Trophoblast cell (in vitro differentiated cells and primary cell): ENCODE measurements at regions not wholly inside any gene's neighbourhood (a gene's known extent, or its start where the extent isn't known, plus 50 kb on each side); places are given as distances from the start of the nearest gene placed in this dataset.

Experiments
- DNase-seq, 2 donors: peaks; one replicate each; pipeline ENCODE4 v3.0.0-alpha.2; 2016
- H2AFZ ChIP-seq: 2 replicates; pipeline ENCODE4 v1.6.1; 2013; ENCODE audit warnings: low read length, moderate library complexity, mild to moderate bottlenecking; ENCODE audit not compliant: insufficient read depth, poor library complexity
- H2AK5ac ChIP-seq: 2 replicates; pipeline ENCODE4 v1.6.1; 2013; ENCODE audit warnings: mild to moderate bottlenecking, low read length
- H2BK120ac ChIP-seq: 2 replicates; pipeline ENCODE4 v1.6.1; 2013; ENCODE audit warnings: low read length, mild to moderate bottlenecking, moderate library complexity; ENCODE audit not compliant: insufficient read depth, poor library complexity
- H2BK12ac ChIP-seq: 2 replicates; pipeline ENCODE4 v1.6.1; 2013; ENCODE audit warnings: mild to moderate bottlenecking, low read length, moderate library complexity
- H2BK5ac ChIP-seq: 2 replicates; pipeline ENCODE4 v1.6.1; 2013; ENCODE audit warnings: low read length, low read depth, moderate library complexity, mild to moderate bottlenecking; ENCODE audit not compliant: poor library complexity
- H3K14ac ChIP-seq: 2 replicates; pipeline ENCODE4 v1.6.1; 2013; ENCODE audit warnings: mild to moderate bottlenecking, low read length
- H3K18ac ChIP-seq: 2 replicates; pipeline ENCODE4 v1.6.1; 2013; ENCODE audit warnings: mild to moderate bottlenecking, low read length
- H3K23ac ChIP-seq: 2 replicates; pipeline ENCODE4 v1.6.1; 2013; ENCODE audit warnings: low read length
- H3K27ac ChIP-seq: 2 replicates; pipeline ENCODE4 v1.5.1; 2013; ENCODE audit warnings: low read depth, mild to moderate bottlenecking, inconsistent platforms, low read length, moderate library complexity
- H3K27me3 ChIP-seq: 2 replicates; pipeline ENCODE4 v1.6.1; 2013; ENCODE audit warnings: inconsistent platforms, mild to moderate bottlenecking, low read length, moderate library complexity; ENCODE audit not compliant: insufficient read depth
- H3K36me3 ChIP-seq, 2 experiments: 1 replicate in 1 of 2; 2 replicates in 1 of 2; pipeline ENCODE4 v1.6.1; 2013; ENCODE audit warnings: low read length in 2 of 2, mild to moderate bottlenecking in 2 of 2, moderate library complexity in 1 of 2; ENCODE audit not compliant: insufficient read depth in 2 of 2, control insufficient read depth in 1 of 2
- H3K4ac ChIP-seq: 2 replicates; pipeline ENCODE4 v1.6.1; 2013; ENCODE audit warnings: low read depth, mild to moderate bottlenecking, low read length, moderate library complexity
- H3K4me1 ChIP-seq, 2 experiments: 1 replicate in 1 of 2; 2 replicates in 1 of 2; pipeline ENCODE4 v1.6.1; 2013; ENCODE audit warnings: low read length in 2 of 2, mild to moderate bottlenecking in 2 of 2, moderate library complexity in 1 of 2; ENCODE audit not compliant: insufficient read depth in 2 of 2, control insufficient read depth in 1 of 2
- H3K4me2 ChIP-seq: 2 replicates; pipeline ENCODE4 v1.6.1; 2013; ENCODE audit warnings: inconsistent platforms, mild to moderate bottlenecking, low read length, moderate library complexity
- H3K4me3 ChIP-seq: 2 replicates; pipeline ENCODE4 v1.5.1; 2013; ENCODE audit warnings: mild to moderate bottlenecking, low read depth, low read length, inconsistent platforms
- H3K79me1 ChIP-seq: one replicate; pipeline ENCODE4 v1.6.1; 2013; ENCODE audit warnings: low read length
- H3K79me2 ChIP-seq: 2 replicates; pipeline ENCODE4 v1.6.1; 2013; ENCODE audit warnings: low read length, mild to moderate bottlenecking; ENCODE audit not compliant: control insufficient read depth, insufficient read depth, poor library complexity
- H3K9ac ChIP-seq: 2 replicates; pipeline ENCODE4 v1.6.1; 2013; ENCODE audit warnings: mild to moderate bottlenecking, low read length
- H3K9me3 ChIP-seq: 2 replicates; pipeline ENCODE4 v1.6.1; 2013; ENCODE audit warnings: low read depth, mild to moderate bottlenecking, control low read depth, inconsistent platforms, low read length; ENCODE audit not compliant: insufficient read depth
- H4K12ac ChIP-seq: 2 replicates; pipeline ENCODE4 v1.6.1; 2013; ENCODE audit warnings: low read depth, mild to moderate bottlenecking, low read length, moderate library complexity
- H4K8ac ChIP-seq: 2 replicates; pipeline ENCODE4 v1.6.1; 2013; ENCODE audit warnings: low read depth, mild to moderate bottlenecking, low read length, moderate library complexity
- H4K91ac ChIP-seq: one replicate; pipeline ENCODE4 v1.6.1; 2013; ENCODE audit warnings: low read depth, mild to moderate bottlenecking, low read length, moderate library complexity
- WGBS: extraction: QIAGEN DNeasy Blood & Tissue Kit; methylation state at CpG from one replicate; pipeline ENCODE4 v1.1.7; 2013; ENCODE audit warnings: missing lambda C conversion rate; ENCODE audit not compliant: insufficient read length, insufficient coverage; ENCODE audit errors: extremely low coverage; 5-methylcytosine and 5-hydroxymethylcytosine counted together

DNA sequence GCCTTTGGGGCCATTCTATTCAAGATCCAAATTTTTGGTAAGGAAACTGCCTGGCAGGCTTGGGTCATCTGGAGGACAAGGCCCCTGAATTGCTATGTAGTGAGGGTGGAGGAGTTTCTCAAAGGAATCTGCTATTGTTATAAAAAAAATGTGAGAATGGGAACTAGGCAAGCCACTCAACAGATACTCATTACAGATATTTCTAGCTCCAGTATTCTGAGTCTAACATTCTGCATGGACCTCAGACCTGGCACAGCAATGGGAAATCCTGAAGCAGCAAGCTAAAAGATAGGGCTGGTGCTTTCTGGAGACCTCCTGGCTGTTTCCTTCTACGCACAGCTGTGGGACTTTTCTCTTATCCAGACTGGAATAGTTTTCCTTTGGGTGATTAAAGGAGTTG is 430.7 kb upstream of the RBMS3 start:
- Histone ChIP-seq H3K27me3 (no peaks in the 10 kb centered on the region), H3K4me1 (peaks cover 0 to 3% of the 10 kb centered on the region in 2 experiments), H3K4ac (no peak overlapping the region), H3K79me2 (no peaks in the 10 kb centered on the region), H3K79me1 (no peaks in the 10 kb centered on the region), H4K91ac (no peak overlapping the region), H3K23ac (no peak overlapping the region), H3K27ac (no peak overlapping the region), H3K9me3 (no peaks in the 10 kb centered on the region), H2AFZ (no peak overlapping the region), H2BK120ac (no peak overlapping the region), H3K4me2 (no peak overlapping the region), H4K8ac (no peak overlapping the region), H3K9ac (no peak overlapping the region), H3K4me3 (no peak overlapping the region), H2BK12ac (no peak overlapping the region), H3K36me3 (no peaks in the 10 kb centered on the region), H3K18ac (no peak overlapping the region), H2AK5ac (no peak overlapping the region), H2BK5ac (no peak overlapping the region), H4K12ac (no peak overlapping the region), H3K14ac (no peak overlapping the region)
- DNase-seq: peak; percentile 44 to 76
- no CpG with 5 or more reads among the region's 1 CpG for WGBS

DNA sequence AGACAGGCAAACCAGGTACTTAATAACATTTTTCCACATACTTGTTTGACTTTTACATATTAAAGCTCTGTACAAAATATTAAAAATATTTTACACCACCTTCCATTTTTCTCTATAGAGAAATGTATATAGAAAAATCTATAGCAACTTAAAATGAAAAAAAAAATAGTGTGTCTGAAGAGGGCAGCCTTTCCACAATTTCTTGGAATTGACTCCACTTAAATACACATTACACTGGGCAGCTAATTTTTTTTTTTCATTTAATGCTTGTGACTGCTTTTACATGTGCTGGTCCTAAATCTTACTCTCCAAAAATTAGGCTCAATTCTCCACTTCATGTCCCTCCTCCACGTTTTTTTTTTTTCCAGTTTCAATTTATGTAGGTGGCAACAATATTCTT is 427.0 kb upstream of the RBMS3 start:
- H3K14ac ChIP-seq: no peak overlapping the region
- no peaks in the 10 kb centered on the region for H3K9me3 ChIP-seq
- H2BK12ac ChIP-seq: no peak overlapping the region
- no peak overlapping the region for H3K9ac ChIP-seq
- no peaks in the 10 kb centered on the region for H3K79me1 ChIP-seq
- H3K36me3 ChIP-seq: no peaks in the 10 kb centered on the region
- no peak overlapping the region for H4K91ac ChIP-seq
- no peak overlapping the region for H2AK5ac ChIP-seq
- no peak overlapping the region for H4K12ac ChIP-seq
- no CpG with 5 or more reads among the region's 1 CpG for WGBS
- no peak overlapping the region for H3K27ac ChIP-seq
- H3K4me3 ChIP-seq: no peak overlapping the region
- no peaks in the 10 kb centered on the region for H3K79me2 ChIP-seq
- H2AFZ ChIP-seq: no peak overlapping the region
- H3K27me3 ChIP-seq: no peaks in the 10 kb centered on the region
- no peak overlapping the region for H3K4me2 ChIP-seq
- no peak overlapping the region for H3K23ac ChIP-seq
- no peak overlapping the region for H2BK5ac ChIP-seq
- peaks cover 0 to 3% of the 10 kb centered on the region in 2 experiments for H3K4me1 ChIP-seq
- no peak overlapping the region for H3K18ac ChIP-seq
- H3K4ac ChIP-seq: no peak overlapping the region
- H4K8ac ChIP-seq: no peak overlapping the region
- no peak for DNase-seq
- H2BK120ac ChIP-seq: no peak overlapping the region

DNA sequence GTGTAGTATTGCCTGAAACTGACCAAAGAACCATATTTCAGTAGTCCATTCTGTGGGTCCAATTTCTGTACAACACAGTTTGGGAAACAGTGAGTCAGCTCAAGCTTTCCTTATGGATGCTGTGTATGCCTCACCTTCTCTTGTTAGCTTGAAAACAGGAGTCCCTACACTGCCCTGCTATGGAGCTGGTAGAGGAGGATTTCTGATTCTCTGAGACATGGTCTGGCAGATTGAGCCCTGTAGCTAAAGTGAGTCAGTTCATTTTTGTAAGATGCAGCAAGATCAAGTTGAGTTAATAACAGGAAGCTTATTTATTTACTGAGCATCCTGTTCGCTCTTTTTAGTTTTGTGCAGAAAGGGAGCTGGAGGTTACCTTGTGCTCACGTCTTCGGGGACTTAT is 424.1 kb upstream of the RBMS3 start:
- Histone ChIP-seq H3K23ac (no peak overlapping the region), H3K79me2 (no peaks in the 10 kb centered on the region), H3K9ac (no peak overlapping the region), H3K18ac (no peak overlapping the region), H3K14ac (no peak overlapping the region), H3K27ac (no peak overlapping the region), H3K4me1 (no peaks in the 10 kb centered on the region), H2AK5ac (no peak overlapping the region), H3K4ac (no peak overlapping the region), H4K8ac (no peak overlapping the region), H3K79me1 (no peaks in the 10 kb centered on the region), H3K36me3 (no peaks in the 10 kb centered on the region), H4K91ac (no peak overlapping the region), H2AFZ (no peak overlapping the region), H2BK12ac (no peak overlapping the region), H3K27me3 (no peaks in the 10 kb centered on the region), H3K9me3 (peaks cover 2% of the 10 kb centered on the region), H3K4me2 (no peak overlapping the region), H2BK5ac (no peak overlapping the region), H3K4me3 (no peak overlapping the region), H2BK120ac (no peak overlapping the region), H4K12ac (no peak overlapping the region)
- DNase-seq: peak in 1 of 2 donors; percentile 29
- no CpG with 5 or more reads among the region's 3 CpGs for WGBS

DNA sequence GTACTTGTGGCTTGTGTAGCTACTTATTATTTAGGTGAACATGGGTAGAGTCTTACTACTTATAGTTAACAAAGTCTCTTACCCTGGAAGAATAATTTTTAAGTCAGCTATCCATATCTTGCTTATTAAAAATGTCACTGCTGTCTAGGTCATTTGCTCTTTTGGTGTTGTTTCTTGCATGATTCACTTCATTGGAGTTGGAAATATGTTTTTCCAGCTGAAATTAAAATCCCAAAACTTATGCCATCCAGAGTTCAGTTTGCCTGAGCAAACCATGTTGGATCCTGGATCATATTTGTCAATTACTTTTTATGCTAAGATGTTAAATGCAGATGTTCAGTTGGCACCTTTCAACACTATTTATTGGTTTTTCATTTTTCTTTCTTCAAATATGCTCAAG is 421.0 kb upstream of the RBMS3 start:
- Histone ChIP-seq H3K9me3 (peaks cover 2% of the 10 kb centered on the region), H3K9ac (no peak overlapping the region), H2AK5ac (no peak overlapping the region), H3K4me3 (no peak overlapping the region), H2BK12ac (no peak overlapping the region), H3K4me1 (no peaks in the 10 kb centered on the region), H2AFZ (no peak overlapping the region), H3K18ac (no peak overlapping the region), H3K79me1 (no peaks in the 10 kb centered on the region), H3K4ac (no peak overlapping the region), H3K4me2 (no peak overlapping the region), H3K79me2 (no peaks in the 10 kb centered on the region), H4K8ac (no peak overlapping the region), H4K91ac (no peak overlapping the region), H3K27me3 (no peaks in the 10 kb centered on the region), H3K23ac (no peak overlapping the region), H3K14ac (no peak overlapping the region), H2BK120ac (no peak overlapping the region), H3K27ac (no peak overlapping the region), H3K36me3 (no peaks in the 10 kb centered on the region), H4K12ac (no peak overlapping the region), H2BK5ac (no peak overlapping the region)
- no peak for DNase-seq
